Fibroblast of pulmonary artery (primary cell): ENCODE measurements at regions not wholly inside any gene's neighbourhood (a gene's known extent, or its start where the extent isn't known, plus 50 kb on each side); places are given as distances from the start of the nearest gene placed in this dataset.

Source experiments
- DNase-seq: peaks from one replicate; pipeline ENCODE4 v3.0.0-alpha.2; 2010; ENCODE audit warnings: low read depth
- H3K4me3 ChIP-seq: replicated peaks from 2 replicates; pipeline ENCODE4 v1.5.1; 2011; ENCODE audit warnings: low read depth, mild to moderate bottlenecking, control low read depth, low read length, moderate library complexity
- CTCF ChIP-seq: IDR thresholded peaks from 2 replicates; pipeline ENCODE4 v1.5.1; 2011; ENCODE audit warnings: mild to moderate bottlenecking, control low read depth, low read length, inconsistent platforms; ENCODE audit errors: missing control alignments

- no peak overlapping the region for H3K4me3 ChIP-seq
- no peak for TF ChIP-seq CTCF
Measured at GRCh38 chr16:60458255-60458654, 1578.0 kb downstream of the CDH8 start.

GRCh38 chr16:60452646-60453045, 1583.6 kb downstream of the CDH8 start:
- no peak overlapping the region for H3K4me3 ChIP-seq
- TF ChIP-seq CTCF = no peak
- no peak for DNase-seq

More at GRCh38 chr16:60458255-60458654, 1578.0 kb downstream of the CDH8 start:
- DNase-seq = no peak

GRCh38 chr16:60438894-60439293, 1597.3 kb downstream of the CDH8 start:
- TF ChIP-seq CTCF = no peak
- DNase-seq = no peak
- H3K4me3 ChIP-seq = no peak overlapping the region

- no peak overlapping the region for H3K4me3 ChIP-seq
- TF ChIP-seq CTCF = no peak
Measured at GRCh38 chr16:60432472-60432871, 1603.8 kb downstream of the CDH8 start.

GRCh38 chr16:60419859-60420258, 1616.4 kb downstream of the CDH8 start:
- H3K4me3 ChIP-seq = no peak overlapping the region
- no peak for TF ChIP-seq CTCF
- no peak for DNase-seq

More at GRCh38 chr16:60432472-60432871, 1603.8 kb downstream of the CDH8 start:
- no peak for DNase-seq

GRCh38 chr16:60414613-60415012, 1621.6 kb downstream of the CDH8 start:
- no peak overlapping the region for H3K4me3 ChIP-seq
- TF ChIP-seq CTCF = no peak
- no peak for DNase-seq

- no peak for TF ChIP-seq CTCF
- DNase-seq = no peak
- H3K4me3 ChIP-seq = no peak overlapping the region
Measured at GRCh38 chr16:60413969-60414368, 1622.3 kb downstream of the CDH8 start.
